Heart left ventricle (tissue), 16 donors: ENCODE measurements at regions not wholly inside any gene's neighbourhood (a gene's known extent, or its start where the extent isn't known, plus 50 kb on each side); places are given as distances from the start of the nearest gene placed in this dataset.

Experiments
- ATAC-seq, 4 donors: fragments of 200-7000 bp; cut with Tn5 transposase; one replicate each; pipeline ENCODE4 v1.9.1; 2020 to 2022; ENCODE audit warnings: moderate library complexity in 4 of 4, mild to moderate bottlenecking in 3 of 4, moderate number of reproducible peaks in 1 of 4
- DNase-seq, 5 donors: peaks; one replicate each; pipeline ENCODE4 v3.0.0-alpha.2; 2020
- H3K27ac ChIP-seq, 12 donors: fragments of 200-600 bp; sonication (generic) in 4 of 12; one replicate each; pipeline versions ENCODE4 v1.5.0 to v1.8.0; 2016 to 2022; ENCODE audit warnings: mild to moderate bottlenecking in 2 of 12
- H3K27me3 ChIP-seq, 9 donors: fragments of 200-600 bp; sonication (generic) in 2 of 9; one replicate each; pipeline versions ENCODE4 v1.5.1 to v1.8.0; 2016 to 2022; ENCODE audit warnings: mild to moderate bottlenecking in 3 of 9
- H3K36me3 ChIP-seq, 9 donors: fragments of 200-600 bp; sonication (generic) in 2 of 9; one replicate each; pipeline versions ENCODE4 v1.5.0 to v1.8.0; 2018 to 2022; ENCODE audit warnings: mild to moderate bottlenecking in 2 of 9
- H3K4me1 ChIP-seq, 12 donors: fragments of 200-600 bp; sonication (generic) in 4 of 12; one replicate each; pipeline versions ENCODE4 v1.5.0 to v1.8.0; 2016 to 2022; ENCODE audit warnings: mild to moderate bottlenecking in 3 of 12
- H3K4me3 ChIP-seq, 12 donors: fragments of 200-600 bp; sonication (generic) in 4 of 12; one replicate each; pipeline versions ENCODE4 v1.5.0 to v1.8.0; 2017 to 2022; ENCODE audit warnings: mild to moderate bottlenecking in 9 of 12, moderate library complexity in 4 of 12
- H3K9me3 ChIP-seq, 12 donors: fragments of 200-600 bp; sonication (generic) in 4 of 12; one replicate each; pipeline versions ENCODE4 v1.5.0 to v1.8.0; 2016 to 2022; ENCODE audit warnings: mild to moderate bottlenecking in 1 of 12
- CTCF ChIP-seq, 12 donors: fragments of 200-600 bp; sonication (generic) in 4 of 12; IDR thresholded peaks; one replicate each; pipeline versions ENCODE4 v1.5.0 to v1.8.0; 2018 to 2022; ENCODE audit warnings: antibody characterized with exemption in 12 of 12, mild to moderate bottlenecking in 5 of 12
- POLR2A ChIP-seq, 2 donors: fragments of 450-650 bp; IDR thresholded peaks; one replicate each; pipeline ENCODE4 v1.6.1; 2017; ENCODE audit warnings: antibody characterized with exemption in 2 of 2, mild to moderate bottlenecking in 2 of 2, moderate library complexity in 2 of 2
- WGBS, 4 donors: extraction: QIAGEN DNeasy Blood & Tissue Kit in 2 of 4; methylation state at CpG; one replicate each; pipeline versions ENCODE4 v1.1.5 to v1.1.7; 2013 to 2018; 5-methylcytosine and 5-hydroxymethylcytosine counted together
- intact Hi-C, 10 donors: fragments of 100-400 bp; cut with DNase I; formaldehyde crosslinking; loops; one replicate each; pipeline versions ENCODE4 v1.11.1 to v1.14.2; 2022
- donor health status: ischemic (EF 13 %, LVEDD 7.1; RV severe dilation, severe dysfunction).
- donor health status: healthy with polysubstance abuse.
- donor health status: DM: no; HTN: yes; CAD: no.
- donor health status: DM: no; HTN: no; CAD: no.
- donor health status: ischemic (EF 25% LVEDD 6.9; RV normal size, moderate dysfunction).
- donor health status: ischemic (EF 25% LVEDD 5.7; RV mildly dilated, moderate dysfunction).
- donor health status: healthy.
- donor health status: DM: yes; HTN: yes; CAD: no.
- donor health status: ischemic (EF 35%, LVEDD 5.7; RV mildly dilated, moderate dysfunction).
- donor health status: nonischemic (EF 11% LVEDD 7.7; RV severe dilation, severe dysfunction).
- donor health status: DM: yes; HTN: yes; CAD: no.
- donor health status: PGD.
- donor health status: ischemic (EF 29% LVEDD 5.4; RV normal size, mild dysfunction).
- donor health status: nonischemic (EF 23%, LVEDD 6.1; RV moderate dilation, normal function).

- WGBS, 4 donors = 92 to 97% (median 96%) methylated on average over 3 of the region's 3 CpGs
- intact Hi-C loops = no loop called here
- no peak for TF ChIP-seq POLR2A (IDR thresholded peaks at IDR 0.05)
- no peak for TF ChIP-seq CTCF (IDR thresholded peaks at IDR 0.05)
Observed at GRCh38 chr14:54088271-54088670, 131.6 kb upstream of the BMP4 start.

GRCh38 chr14:54090274-54090673, 133.6 kb upstream of the BMP4 start:
- DNase-seq = no peak
- H3K36me3 ChIP-seq = no peaks in the 10 kb centered on the region
- no peak for ATAC-seq
- no peak overlapping the region for H3K27ac ChIP-seq
- no peak overlapping the region for H3K4me3 ChIP-seq
- peaks cover 0 to 43% (median 16%) of the 10 kb centered on the region in 12 donors for H3K9me3 ChIP-seq
- TF ChIP-seq CTCF (IDR thresholded peaks at IDR 0.05) = no peak
- no peak for TF ChIP-seq POLR2A (IDR thresholded peaks at IDR 0.05)
- 89 to 95% (median 94%) methylated on average over 1 of the region's 1 CpG for WGBS, 4 donors
- intact Hi-C loops = no loop called here
- H3K27me3 ChIP-seq = no peaks in the 10 kb centered on the region
- peaks cover 0 to 11% (median 0%) of the 10 kb centered on the region in 12 donors for H3K4me1 ChIP-seq

More at GRCh38 chr14:54088271-54088670, 131.6 kb upstream of the BMP4 start:
- peaks cover 0 to 11% (median 0%) of the 10 kb centered on the region in 12 donors for H3K4me1 ChIP-seq
- H3K27me3 ChIP-seq = no peaks in the 10 kb centered on the region
- H3K9me3 ChIP-seq = peaks cover 0 to 24% (median 2%) of the 10 kb centered on the region in 12 donors
- no peaks in the 10 kb centered on the region for H3K36me3 ChIP-seq
- no peak for DNase-seq
- no peak overlapping the region for H3K4me3 ChIP-seq
- no peak for ATAC-seq
- H3K27ac ChIP-seq = peak overlapping the region in 1 of 12 donors; percentile 65

GRCh38 chr14:54094765-54095164, 138.1 kb upstream of the BMP4 start:
- Histone ChIP-seq H3K9me3 (peaks cover 0 to 50% (median 17%) of the 10 kb centered on the region in 12 donors), H3K27ac (no peak overlapping the region), H3K36me3 (no peaks in the 10 kb centered on the region), H3K27me3 (no peaks in the 10 kb centered on the region), H3K4me1 (no peaks in the 10 kb centered on the region), H3K4me3 (no peak overlapping the region)
- intact Hi-C loops = no loop called here
- no peak for DNase-seq
- ATAC-seq = no peak
- no peak for TF ChIP-seq CTCF (IDR thresholded peaks at IDR 0.05)
- no peak for TF ChIP-seq POLR2A (IDR thresholded peaks at IDR 0.05)

GRCh38 chr14:54098536-54098935, 141.9 kb upstream of the BMP4 start:
- TF ChIP-seq CTCF (IDR thresholded peaks at IDR 0.05) = no peak
- no peak for TF ChIP-seq POLR2A (IDR thresholded peaks at IDR 0.05)
- no peaks in the 10 kb centered on the region for H3K4me1 ChIP-seq
- ATAC-seq (no peak), DNase-seq (no peak)
- H3K4me3 ChIP-seq = no peak overlapping the region
- H3K36me3 ChIP-seq = no peaks in the 10 kb centered on the region
- H3K27ac ChIP-seq = no peak overlapping the region
- H3K9me3 ChIP-seq = peaks cover 0 to 26% (median 16%) of the 10 kb centered on the region in 12 donors
- intact Hi-C loops = no loop called here
- H3K27me3 ChIP-seq = no peaks in the 10 kb centered on the region
- 90 to 94% (median 91%) methylated on average over 2 of the region's 2 CpGs for WGBS, 4 donors
